NCI-H526 (cell line): ENCODE measurements at regions not wholly inside any gene's neighbourhood (a gene's known extent, or its start where the extent isn't known, plus 50 kb on each side); places are given as distances from the start of the nearest gene placed in this dataset.
"Not testable (repeated sequence)": the region's sequence is repeated elsewhere in the genome, so short reads cannot be mapped to it uniquely, and the experiment has no call there.

Source experiments
- DNase-seq, 2 experiments: peaks; one replicate each; lab custom pipeline; 2025; lab: John Stamatoyannopoulos, UW

DNA sequence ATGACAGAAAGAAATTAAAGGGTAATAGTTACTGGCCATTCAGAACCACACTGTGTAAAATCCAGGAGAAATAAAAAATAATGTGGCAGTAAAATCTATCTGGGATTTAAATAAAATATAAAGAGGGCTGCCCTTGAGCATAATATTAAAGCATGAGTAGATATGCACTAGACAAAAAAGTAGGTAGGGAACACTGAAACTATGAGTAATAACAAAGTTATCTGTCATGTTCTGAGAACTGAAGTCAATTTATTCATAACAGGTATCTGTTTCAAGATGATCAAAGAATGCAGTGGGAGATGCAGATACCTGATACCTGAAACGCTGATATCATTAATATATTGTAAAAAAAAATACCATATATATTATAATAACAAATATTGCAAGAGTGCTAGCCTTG, 1672.0 kb downstream of the SLITRK5 start:
- DNase-seq: no peak

DNA sequence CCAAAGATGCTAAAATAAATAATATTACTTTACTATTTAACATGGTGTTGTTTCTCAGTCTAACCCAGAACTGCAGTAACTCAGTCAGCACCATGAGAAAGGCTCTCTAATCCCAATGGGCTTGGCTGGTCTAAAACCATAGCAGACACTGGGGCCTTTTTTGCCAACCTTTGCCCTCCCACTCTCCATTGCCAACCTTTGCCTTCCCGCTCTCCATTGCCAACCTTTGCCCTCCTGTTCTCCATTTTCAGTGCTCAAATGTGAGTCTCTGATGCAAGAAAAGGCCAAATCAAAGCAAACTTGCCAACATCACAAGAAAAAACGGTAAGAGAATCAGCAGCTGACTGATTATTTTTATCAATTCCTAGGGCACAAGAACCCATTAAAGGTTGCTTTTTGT, 1681.2 kb downstream of the SLITRK5 start:
- no peak for DNase-seq

DNA sequence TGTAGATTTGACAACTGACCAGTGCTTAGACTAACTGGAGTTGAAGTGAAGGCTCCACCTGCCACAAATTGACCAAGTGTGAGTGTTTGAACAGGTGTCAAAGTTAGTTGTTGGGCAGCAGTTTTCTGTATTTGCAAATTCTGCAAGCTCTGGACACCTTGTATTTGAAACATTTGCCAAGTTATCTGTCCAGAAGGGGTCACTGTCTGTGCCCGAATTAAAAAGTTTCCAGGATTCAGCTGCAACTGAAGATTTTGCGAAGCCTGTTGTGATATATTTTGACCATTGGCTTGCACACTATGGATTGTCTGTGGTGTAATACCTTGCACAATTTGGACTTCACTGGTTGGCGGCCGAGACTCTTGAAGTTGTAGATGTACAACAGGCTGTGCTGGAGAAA, 1690.7 kb downstream of the SLITRK5 start:
- peak in 1 of 2 experiments; percentile 13 for DNase-seq

DNA sequence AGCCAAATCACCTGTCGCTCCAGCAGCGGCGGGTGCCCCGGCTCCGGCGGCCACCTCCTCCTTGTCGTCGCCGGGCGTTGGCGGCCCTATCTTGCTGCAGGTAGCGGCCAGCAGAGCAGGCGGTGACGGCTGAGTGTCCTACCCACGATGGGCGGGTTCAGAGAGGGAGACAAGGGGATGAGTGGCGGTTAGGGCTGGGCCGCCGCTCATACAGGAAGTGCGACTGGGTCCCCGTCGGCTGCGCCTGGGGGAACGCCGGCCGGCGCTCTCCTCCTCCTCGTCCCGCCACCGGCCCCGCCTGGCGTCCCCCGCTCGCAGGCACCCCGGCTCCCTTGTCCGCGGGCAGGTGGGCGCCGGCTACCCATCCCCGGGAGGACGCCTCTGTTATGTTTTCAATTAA, 1692.0 kb downstream of the SLITRK5 start:
- DNase-seq: no peak

DNA sequence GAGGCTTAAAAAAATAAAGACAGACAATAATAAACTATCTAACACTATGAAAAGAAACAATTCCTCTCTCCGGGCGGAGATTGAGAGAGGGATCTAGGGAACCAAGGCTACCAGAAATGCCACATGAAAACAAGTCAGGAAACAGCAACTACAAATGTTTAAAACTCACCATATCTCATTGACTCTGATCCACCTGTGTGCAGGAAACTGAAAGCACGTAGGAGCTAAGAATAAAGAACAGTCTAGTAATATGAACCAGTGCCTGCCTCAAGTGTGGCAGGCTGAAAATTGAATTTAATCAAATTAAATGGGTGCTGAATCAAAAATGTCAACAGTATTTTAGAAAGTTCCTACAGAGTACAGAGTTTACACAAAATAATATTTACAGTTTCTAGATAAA, 1701.0 kb downstream of the SLITRK5 start:
- no peak for DNase-seq

DNA sequence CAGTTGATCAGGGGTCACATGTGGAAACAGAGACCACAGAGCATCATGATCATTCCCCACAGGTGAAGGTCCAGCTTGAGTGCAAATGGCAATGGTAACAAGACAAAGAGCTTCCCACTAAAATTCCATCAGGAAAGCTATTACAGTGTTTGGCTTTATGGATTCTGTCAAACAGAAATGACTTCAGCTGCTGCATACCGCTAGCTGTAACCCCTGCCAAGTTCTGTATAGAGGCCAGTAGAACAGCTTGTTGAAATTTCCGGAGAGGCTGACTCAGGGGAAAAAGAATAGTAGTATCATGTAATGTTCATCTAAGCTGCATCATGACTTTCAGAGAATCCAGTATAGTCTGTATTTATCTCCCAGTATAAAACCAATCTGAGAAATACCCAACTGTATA, 1704.7 kb downstream of the SLITRK5 start:
- DNase-seq: no peak

DNA sequence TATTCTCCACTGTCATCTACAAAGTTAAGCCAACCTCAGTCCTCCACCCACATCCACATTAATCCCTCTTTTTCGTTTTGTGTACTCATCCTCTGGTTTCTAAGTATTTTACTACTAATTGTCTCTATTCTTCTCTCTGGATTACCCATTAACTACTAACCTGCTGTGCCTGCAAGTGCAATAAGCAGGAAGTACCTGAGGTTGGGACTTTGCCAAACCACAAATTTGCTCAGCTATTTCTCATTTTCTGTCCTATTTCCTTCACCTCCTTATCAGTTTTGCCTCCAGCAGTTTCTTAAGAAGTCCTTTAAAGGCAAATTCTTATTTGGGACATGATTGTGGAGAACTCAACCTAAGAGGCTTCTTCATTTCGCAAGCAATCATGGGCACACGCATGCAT, 1708.9 kb downstream of the SLITRK5 start:
- DNase-seq: peak in 1 of 2 experiments; percentile 17

DNA sequence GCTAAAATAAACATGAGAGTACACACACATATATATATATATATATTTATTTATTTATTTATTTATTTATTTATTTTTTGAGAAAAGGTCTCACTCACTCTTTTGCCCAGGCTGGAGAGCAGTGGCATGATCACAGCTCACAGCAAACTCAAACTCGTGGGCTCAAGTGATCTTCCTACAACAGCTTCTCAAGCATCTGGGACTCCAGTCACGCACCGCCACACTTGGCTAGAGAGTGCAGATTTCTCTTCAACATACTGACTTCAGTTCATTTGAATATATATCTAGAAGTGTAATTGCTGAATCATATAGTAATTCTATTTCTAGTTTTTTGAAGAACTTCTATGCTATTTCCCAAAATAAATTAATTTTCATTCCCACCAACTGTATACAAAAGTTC, 1711.8 kb downstream of the SLITRK5 start:
- peak in 1 of 2 experiments; percentile 26 for DNase-seq

DNA sequence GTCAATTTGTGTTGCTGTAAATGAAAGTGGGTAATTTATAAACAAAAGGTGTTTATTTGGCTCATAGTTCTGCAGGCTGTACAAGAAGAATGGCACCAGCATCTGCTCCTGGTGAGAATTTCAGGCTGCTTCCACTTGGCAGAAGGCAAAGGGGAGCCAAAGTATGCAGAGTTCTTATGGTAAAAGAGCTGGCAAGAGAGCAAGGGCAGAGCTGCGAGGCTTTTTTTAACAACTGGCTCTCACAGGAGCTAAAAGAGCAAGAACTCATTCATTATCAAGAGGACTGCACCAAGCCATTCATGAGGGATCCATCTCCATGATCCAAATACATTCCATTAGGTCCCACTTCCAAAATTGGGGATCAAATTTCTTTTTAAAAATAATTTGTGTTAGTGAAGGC, 1712.7 kb downstream of the SLITRK5 start:
- DNase-seq: no peak

DNA sequence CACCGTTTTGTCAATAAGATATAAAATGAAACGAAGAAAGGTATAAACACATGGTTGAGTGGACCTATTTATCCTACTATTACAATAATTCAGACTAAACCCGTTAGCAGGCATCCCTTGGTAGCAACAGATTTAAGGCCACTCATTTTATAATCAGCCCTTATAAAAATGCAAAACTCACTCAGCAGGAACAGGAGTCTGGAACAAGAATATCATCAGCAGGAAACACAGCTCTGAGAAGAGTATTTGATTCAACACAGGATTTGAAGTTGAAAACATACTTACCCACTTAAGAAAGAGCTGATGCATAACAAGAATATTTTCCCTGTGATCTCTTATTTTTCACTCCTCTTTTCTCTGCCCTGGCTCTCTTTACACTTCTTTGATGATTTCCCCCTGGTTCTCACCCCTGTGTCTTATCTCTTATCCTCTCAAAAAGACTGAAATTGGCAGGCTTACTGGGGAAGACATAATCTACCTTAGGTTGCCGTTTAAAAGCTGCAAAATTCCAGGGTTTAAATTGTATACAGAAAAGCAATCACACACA, 1722.7 kb downstream of the SLITRK5 start:
- no peak for DNase-seq

DNA sequence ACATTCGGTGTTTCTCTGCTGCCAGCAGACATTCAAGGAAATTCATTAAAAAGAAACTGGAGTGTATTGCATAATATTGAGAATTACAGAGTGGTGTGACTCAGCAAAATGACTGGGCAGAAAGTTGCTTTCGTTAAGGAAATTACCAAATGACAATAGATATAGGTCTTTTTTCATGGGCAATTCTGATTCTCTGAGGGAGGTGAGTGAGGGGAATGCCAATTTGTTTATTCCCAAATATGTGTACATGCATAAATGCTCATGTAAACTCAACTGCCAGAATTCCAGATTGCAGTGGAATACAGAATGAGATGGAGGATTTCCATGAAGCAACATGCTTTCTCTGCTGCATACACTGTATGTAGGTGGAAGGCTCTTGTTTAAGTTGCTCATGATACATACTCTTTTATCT, 1730.1 kb downstream of the SLITRK5 start:
- DNase-seq: no peak

DNA sequence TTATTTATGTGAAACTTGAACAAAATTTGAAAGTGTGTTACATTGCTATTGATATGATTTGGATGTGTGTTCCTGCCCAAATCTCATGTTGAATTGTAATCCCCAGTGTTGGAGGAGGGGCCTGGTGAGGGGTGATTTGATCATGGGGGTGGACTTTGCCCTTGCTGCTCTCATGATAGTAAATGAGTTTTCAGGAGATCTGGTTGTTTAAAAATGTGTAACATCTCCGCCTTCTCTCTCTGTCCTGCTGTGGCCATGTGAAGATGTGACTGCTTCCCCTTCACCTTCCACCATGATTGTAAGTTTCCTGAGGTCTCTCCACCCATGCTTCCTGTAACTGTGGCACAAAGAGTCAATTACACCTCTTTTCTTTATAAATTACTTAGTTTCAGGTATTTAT, 1731.0 kb downstream of the SLITRK5 start:
- no peak for DNase-seq

DNA sequence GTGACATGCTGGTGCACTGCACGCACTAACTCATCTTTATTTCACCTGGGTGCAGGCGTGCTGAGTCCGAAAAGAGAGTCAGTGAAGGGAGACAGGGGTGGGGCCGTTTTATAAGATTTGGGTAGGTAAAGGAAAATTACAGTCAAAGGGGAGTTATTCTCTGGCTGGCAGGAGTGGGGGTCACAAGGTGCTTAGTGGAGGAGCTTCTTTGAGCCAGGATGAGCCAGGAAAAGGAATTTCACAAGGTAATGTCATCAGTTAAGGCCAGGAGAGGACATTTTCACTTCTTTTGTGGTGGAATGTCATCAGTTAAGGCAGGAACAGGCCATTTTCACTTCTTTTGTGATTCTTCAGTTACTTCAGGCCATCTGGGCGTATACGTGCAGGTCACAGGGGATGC, 1734.9 kb downstream of the SLITRK5 start:
- DNase-seq: not testable (repeated sequence)

DNA sequence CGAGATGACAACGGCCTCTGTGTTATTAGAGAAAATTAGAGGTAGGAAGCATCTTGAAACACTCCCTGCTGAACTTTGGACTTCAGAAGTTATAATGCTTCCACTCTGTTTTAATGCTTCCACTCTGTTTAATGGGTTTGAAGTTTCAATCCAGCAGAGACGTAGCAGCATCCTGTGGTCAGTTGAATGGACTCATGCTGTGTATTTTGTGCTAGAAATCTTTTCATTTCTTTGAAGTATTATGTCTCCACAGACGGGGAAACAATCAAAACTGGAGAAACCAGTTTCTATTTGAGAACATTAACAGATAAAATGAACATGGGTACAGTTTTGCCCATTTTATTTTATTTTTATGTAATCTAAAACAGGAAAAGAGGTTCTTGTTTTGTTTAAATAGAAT, 1736.2 kb downstream of the SLITRK5 start:
- DNase-seq: no peak

DNA sequence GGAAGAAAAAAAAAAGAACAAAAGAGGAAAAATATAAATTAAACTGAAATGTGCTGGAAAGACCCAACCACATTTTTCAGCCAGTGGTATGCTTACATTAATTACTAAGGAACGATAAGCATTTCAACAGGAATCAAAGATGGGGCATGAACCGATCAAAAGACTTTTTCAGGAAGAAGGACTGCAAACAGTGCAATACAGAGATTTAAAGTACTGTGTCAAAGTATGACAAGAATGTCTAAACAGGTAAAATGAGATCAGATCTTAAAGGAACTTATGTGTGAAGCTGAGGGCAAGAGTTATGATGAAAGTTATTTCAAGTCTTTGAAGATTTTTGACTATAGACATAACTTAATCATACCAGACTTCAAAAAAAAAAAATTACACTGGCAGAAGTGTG, 1761.8 kb downstream of the SLITRK5 start:
- DNase-seq: no peak

DNA sequence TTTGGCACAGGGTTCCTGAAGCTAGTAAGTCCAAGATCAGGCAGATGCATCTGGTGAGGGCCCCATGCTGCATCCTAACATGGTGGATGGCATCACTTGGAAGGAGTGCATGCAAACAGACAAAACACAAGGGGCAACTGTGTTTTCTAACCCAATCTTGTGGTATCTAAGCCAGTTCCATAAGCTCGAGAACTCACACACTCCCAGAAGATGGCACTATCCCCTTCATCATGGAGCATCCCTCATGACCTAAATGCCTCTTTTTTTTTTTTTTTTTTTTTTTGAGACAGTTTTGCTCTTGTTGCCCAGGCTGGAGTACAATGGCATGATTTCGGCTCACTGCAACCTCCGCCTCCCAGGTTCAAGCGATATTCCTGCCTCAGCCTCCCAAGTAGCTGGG, 1763.5 kb downstream of the SLITRK5 start:
- DNase-seq: peak; percentile 16 to 25

DNA sequence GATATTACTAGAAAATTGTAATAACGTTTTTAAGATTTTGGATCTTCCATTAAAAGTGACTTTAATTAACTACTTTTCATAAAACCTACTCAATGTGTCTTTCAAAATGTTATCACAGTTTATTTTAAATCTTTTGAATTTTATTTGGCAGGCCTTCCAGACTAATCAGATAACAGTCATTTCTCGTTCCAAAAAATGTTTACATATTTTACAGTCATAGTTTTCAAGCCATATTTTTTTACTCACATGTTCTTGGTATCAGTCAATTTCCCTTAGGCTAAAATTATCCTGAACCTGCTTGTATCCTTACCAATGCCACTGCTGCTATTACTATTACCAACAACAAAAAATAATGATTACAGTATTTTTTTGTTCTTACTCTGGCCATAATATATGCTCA, 1783.5 kb downstream of the SLITRK5 start:
- no peak for DNase-seq

DNA sequence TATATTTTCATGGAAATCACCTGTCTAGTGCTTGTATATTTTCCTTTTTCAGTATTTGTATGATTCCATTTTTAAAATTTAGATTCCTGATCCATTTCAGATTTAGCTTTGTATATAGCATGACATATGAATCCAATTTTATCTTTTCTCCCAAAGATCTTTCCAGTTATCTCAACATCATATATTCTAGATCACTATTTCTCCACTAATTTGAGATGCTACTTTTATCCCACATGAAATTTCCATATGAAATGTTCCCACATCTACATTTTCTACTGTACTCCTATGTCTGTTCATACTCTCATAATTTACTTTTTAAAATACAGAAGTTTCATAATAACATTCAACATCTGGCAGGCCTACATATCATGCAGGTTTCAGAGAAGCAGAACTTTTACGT, 1784.1 kb downstream of the SLITRK5 start:
- no peak for DNase-seq

DNA sequence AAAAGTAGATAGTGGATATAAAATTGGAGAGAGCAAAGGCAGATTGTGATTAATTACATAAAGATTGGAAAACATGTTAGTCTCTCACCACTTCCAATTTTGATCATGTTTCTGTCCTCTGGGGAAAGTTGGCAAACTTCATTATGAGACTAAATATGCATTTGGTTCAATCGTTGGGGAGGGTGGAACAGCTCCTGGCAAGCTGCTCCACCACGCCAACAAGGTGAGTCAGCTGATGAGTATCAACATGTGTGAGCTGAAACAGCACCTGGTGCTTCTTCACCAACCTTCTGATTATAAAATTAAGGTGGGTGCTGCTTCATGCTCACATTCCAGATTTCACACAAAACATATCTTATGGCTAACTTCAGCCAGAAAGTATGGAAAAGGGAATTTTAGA, 1784.6 kb downstream of the SLITRK5 start:
- DNase-seq: no peak

DNA sequence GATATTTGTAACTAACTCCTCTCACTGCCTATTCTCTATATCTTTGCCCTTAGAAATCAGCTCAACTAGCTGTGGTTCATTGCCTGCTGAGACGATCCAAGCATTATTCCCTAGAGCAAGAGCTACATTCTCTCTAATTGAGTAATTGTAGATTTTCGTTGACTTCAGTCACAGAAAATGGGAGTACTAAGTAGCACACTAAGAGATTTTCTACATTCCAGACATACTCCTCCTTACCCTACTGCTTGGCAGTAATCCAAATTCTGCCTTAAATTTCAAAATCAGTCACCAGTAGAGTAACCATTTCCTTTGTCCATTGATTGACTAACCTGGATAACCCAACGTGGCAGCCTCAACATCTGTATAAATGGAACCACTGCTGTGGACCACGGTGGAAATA, 1786.8 kb downstream of the SLITRK5 start:
- no peak for DNase-seq

DNA sequence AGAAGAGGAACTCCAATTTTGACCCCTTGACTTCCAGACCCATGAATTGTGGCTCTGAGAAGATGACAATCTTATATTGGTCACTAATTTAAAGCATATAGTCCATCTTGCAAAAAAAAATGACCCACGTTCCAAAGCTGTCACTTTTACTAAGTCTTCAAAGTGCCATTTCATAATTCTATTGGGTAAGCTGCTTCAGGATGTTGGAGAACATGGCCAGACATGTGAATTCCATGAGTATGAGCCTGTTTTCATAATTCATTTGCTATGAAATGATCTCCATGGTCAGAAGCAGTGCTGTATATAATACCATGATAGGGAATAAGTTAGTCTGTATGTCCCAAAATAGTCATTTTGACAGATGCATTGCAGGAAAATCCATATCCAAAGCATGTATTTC, 1787.3 kb downstream of the SLITRK5 start:
- no peak for DNase-seq

DNA sequence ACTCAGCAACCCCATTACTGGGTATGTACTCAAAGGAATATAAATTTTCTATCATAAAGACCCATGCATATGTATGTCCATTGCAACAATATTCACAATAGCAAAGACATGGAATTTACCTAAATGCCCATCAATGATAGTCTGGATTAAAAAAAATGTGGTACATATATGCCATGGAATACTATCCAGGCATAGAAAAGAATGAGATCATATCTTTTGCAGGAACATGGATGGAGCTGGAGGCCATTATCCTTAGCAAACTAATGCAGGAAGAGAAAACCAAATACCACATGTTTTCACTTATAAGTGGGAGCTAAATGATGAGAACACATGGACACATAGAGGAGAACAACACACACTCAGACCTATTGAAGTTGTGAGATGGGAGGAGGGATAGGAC, 1789.7 kb downstream of the SLITRK5 start:
- DNase-seq: not testable (repeated sequence)

DNA sequence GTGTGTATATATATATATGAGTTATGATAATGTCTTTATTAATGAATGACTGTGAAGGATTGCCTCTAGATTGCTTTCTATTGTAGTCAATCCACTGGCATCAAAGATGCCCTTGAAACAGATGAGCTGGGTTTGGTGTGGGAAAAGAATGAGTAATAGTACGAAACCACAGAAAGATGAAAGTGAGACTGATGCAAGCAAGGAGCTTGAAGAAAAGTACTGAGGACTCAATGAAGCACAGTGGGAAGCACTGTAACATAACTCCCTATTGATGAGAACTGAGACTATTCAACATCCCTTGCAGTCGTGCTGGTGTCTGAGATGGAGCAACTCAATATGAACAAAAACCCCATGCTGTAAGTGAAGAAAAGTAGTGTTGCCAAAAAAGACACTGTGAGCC, 1794.2 kb downstream of the SLITRK5 start:
- no peak for DNase-seq

DNA sequence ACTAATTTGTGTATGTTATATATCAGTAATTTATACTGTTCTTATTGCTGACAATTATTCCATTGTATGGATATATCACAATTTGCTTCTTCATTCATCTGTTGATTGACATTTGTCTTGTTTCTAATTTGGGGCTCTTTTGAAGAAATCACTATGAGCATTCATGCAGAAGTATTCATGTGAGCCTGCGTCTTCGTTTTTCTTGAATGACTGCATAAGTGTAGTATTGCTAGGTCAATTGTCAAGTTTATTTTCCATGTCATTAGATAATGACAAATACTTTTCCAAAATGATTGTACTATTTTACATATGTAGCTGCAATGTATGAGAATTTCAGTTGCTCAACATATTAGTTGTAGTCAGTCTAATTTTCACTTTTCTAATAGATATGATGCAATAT, 1796.9 kb downstream of the SLITRK5 start:
- DNase-seq: no peak

DNA sequence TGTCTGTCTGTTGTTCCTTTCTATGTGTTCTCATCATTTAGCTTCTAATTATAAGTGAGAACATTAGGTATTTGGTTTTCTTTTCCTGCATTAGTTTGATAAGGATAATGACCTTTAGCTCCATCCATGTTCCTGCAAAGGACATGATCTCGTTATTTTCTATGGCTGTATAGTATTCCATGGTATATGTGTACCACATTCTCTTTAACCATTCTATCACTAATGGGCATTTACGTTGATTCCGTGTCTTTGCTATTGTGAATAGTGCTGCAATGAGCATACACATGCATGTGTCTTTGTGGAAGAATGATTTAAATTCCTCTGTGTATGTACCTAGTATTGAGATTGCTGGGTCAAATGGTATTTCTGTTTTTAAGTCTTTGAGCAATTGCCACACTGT, 1799.7 kb downstream of the SLITRK5 start:
- no peak for DNase-seq
